Mammary epithelial cell (primary cell): ENCODE measurements at regions not wholly inside any gene's neighbourhood (a gene's known extent, or its start where the extent isn't known, plus 50 kb on each side); places are given as distances from the start of the nearest gene placed in this dataset.

Experiments used
- CTCF ChIP-seq, 2 donors: IDR thresholded peaks in 1 of 2; conservative IDR thresholded peaks in 1 of 2; 2 replicates each; pipeline ENCODE4 v1.5.1; 2011 to 2012; ENCODE audit warnings: inconsistent platforms in 2 of 2, low read length in 2 of 2, mild to moderate bottlenecking in 2 of 2, control low read depth in 1 of 2, low read depth in 1 of 2; ENCODE audit not compliant: insufficient read depth in 1 of 2; ENCODE audit errors: extremely low read depth in 1 of 2
- EZH2 ChIP-seq: IDR thresholded peaks from 2 replicates; pipeline ENCODE4 v1.6.1; 2012; ENCODE audit warnings: low read length, inconsistent platforms, borderline replicate concordance

DNA sequence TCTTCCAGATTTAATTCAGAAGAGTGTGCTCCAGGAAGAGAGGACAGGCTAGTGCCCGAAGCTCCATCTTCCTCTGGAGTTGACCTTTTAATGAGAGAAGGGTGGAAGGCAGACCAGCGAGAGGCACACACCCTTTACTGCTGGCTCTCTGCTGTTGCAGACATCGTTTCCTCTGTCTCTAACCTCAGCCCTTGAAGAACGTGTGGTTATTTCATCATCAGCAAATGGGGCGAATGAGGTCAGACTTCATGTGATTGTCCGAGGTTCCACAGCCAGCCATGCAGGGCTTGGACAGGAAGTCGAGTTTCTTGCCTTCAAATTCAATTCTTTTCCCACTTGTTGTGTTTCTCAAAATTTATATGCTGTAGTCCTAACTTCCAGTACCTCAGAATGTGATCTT is 155.2 kb upstream of the MSX1 start:
- no peak for TF ChIP-seq CTCF (conservative IDR thresholded peaks at IDR 0.05 in 1 of 2, IDR thresholded peaks at IDR 0.05 in 1 of 2; ENCODE audit: extremely low read depth in 1 of 2, insufficient read depth in 1 of 2, low read depth in 1 of 2, low read length in 2 of 2)
- TF ChIP-seq EZH2: no peak
